Activated CD8-positive, alpha-beta memory T cell treated with anti-CD3 and anti-CD28 coated beads for 48 hours (primary cell): ENCODE measurements at regions not wholly inside any gene's neighbourhood (a gene's known extent, or its start where the extent isn't known, plus 50 kb on each side); places are given as distances from the start of the nearest gene placed in this dataset.

ENCODE experiments used
- DNase-seq, 3 experiments: peaks; one replicate each; pipeline ENCODE4 v3.0.0-alpha.2; 2020; ENCODE audit warnings: low read depth in 2 of 3, low spot score in 2 of 3

GRCh38 chr3:187971629-187972028 lies 182.3 kb upstream of the LPP start:
- no peak for DNase-seq

DNA sequence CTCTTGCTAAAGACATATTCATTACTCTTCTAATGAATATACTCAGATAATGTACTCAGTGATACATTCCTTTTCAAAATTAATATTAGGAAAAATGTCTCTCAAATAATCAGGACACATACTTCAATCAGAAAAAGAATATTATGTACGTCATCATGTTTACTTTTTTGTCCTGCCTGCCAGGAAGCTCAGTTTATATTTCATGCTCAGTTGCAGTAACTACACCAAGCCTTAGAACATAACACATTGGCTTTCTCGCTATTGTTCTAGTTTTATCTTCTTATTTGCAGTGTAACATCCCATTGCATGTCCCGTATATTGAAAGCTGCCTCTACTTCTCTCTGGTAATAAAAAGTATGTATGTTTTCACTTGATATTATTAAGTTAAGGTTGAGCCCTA lies 181.5 kb upstream of the LPP start:
- no peak for DNase-seq

GRCh38 chr3:187973977-187974870 lies 179.7 kb upstream of the LPP start:
- no peak for DNase-seq

GRCh38 chr3:187974871-187975271 lies 179.1 kb upstream of the LPP start:
- DNase-seq = no peak

DNA sequence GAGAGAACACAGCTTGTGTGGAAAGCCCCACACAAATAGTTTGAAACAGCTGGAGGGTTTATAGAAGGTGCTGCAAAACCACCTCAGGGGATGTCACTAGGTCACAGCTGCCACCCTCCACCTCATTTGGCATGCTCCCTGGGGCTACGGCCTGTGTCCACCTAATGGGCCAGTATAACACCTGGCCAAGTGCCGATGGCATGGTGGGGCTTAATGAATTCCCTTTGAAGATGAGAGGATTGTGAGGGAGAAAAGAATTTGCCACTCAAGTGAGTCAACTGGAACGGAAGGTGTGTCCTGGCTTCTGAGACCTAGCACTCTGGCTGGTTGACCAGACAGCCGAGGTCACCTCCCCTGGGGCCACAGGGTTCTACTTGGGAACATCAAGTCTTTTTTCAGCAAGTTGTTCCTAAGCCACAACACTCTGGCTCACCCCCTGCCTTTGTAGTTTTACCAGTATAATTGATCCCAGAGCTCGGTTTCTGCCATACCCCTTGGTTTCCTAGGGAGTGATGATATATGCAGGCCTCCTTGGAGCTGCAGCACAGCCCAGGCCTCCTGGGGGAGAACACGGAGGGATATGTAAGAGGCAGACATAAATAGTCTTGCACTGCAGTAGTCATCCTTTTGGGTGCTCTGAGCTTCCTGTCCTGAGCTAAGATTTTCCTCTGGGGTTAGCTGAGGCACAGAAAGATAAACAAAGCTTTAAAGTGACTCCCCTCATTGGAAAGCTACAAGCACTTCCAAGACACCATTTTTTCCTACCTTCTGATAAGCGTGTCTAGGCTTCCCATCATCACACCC lies 178.2 kb upstream of the LPP start:
- DNase-seq = no peak

DNA sequence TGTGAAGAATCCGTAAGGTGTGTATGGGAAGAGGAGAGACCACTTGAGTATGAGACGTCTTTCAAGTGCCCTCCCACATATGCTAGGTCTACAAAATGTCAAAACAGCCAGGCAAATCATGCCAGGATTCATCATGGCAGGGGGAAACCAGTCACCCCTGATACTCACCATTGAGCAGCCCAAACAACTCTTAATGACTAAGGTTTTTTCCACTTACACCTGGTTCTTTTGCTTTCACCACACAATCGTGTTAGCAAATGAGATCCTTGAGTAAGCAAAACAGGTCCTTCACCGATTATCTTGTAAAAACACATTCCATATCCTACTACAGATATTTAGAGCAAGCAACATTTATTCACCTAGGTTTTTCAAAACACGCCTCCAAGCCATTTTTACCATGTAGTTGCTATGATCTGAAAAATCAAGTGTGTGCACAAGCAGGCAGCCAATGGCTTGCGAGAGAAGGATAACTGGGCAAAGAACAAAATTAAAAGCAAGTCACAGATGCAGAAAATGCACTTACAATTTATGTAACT lies 177.5 kb upstream of the LPP start:
- no peak for DNase-seq

DNA sequence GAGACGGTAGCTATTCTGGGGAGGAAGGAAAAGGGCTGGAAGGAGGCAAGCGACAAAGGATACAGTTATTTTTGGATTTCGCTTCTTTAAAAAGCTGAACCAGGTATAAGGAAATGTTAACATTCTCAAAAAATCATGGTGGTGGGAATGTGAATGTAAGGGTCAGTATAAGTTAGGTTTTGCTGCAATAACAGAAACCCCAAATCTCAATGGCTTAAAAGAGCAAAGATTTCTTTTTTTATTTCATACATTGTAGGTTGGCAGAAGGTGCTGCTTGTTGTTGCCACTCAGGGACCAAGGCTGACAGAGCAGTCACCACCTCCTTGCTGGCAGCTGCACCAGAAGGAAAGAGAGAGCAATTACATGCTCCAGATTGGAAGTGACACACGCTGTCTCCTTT lies 176.3 kb upstream of the LPP start:
- DNase-seq = no peak

DNA sequence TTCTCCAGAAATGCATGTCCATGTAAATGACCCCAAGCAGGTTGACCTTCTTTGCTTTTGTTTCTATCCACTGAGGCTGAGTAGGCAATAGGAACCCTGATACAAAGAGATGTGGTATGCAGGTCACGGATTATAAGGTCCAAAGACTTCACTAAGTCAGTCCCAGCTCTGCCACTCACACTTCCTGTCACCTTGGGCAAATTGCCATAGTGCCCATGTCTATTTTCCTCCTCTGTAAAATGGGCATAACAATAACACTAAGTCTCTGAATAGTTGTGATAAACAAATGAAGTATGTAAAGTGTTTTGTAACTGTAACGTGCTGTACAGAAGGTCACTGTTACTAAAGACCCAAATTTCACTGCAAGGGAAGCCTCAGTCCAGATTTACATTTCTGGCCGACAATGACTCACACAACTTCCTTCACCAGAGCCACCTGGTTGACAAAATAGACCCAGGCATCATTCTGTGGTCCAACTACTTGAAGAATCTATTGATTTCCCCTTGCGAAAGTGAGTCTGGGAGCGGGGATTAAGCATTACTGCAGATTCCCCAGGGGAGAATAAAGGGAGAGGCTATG lies 175.4 kb upstream of the LPP start:
- DNase-seq = no peak

DNA sequence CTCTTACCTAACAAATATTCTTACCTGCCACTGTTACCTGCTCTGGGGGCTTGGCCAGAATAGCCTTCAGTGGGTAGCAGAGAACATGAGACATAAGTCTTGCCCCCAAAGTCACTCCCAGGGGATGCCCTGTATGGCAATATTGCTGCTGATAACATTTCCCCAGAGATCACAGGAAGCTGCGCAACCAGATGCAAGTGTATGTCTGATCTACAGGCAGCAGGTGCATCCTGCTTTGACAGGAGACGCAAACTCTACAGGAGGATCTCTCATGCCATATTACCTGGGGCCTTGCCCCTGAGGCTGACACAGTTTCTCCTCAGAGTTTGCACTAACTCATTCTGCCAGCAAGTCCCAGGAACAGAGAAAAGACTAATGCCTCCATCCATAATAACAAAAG lies 174.4 kb upstream of the LPP start:
- DNase-seq = no peak

- no peak for DNase-seq
Observed at GRCh38 chr3:187980861-187981260, 173.1 kb upstream of the LPP start.

DNA sequence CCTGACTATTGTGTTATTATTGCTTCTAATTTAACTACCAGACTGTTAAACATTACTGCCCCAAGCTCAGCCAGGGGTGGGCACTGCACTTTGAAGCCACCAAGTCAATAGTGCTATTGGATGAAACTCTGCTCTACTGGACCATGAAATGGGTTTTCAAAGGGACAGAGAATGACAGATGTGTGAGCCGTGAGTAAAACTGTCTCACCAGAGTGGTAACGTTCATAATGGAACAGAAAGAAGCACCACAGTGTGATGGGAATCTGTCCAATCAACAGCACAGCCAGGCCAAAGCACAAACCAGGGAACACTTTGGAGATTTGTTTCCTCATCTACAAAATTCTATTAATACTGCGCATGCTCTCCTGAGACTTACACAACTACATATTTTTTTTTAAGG lies 171.8 kb upstream of the LPP start:
- no peak for DNase-seq

GRCh38 chr3:187983484-187984124 lies 170.4 kb upstream of the LPP start:
- DNase-seq = no peak

- no peak for DNase-seq
Observed at GRCh38 chr3:187985647-187986046, 168.3 kb upstream of the LPP start.

DNA sequence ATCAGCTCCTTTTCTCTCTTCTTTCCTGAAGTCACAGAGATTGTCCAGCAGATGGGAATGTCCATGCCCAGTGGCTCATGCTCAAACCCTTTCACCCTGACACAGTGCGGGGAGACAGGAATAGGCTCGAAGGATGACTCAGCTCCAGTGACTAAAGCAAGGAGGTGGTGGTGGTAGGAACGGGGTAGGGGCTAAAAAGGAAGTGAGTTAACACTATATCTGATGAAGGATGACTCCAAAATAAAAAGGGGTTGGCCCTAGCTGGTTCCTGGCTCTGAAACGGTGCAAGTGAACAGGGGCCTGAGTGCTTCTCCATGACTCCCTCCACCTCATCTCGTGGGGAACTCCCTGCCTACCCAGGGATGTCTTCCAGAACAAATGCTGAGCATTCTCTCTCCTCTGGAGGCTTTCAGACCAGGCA lies 167.4 kb upstream of the LPP start:
- no peak for DNase-seq

GRCh38 chr3:187987187-187987586 lies 166.8 kb upstream of the LPP start:
- DNase-seq = no peak

- DNase-seq = no peak
Observed at GRCh38 chr3:187987924-187988323, 166.0 kb upstream of the LPP start.

- no peak for DNase-seq
Observed at GRCh38 chr3:187989575-187990153, 164.3 kb upstream of the LPP start.

GRCh38 chr3:187992609-187993008 lies 161.3 kb upstream of the LPP start:
- no peak for DNase-seq

- DNase-seq = no peak
Observed at GRCh38 chr3:187994221-187995042, 159.5 kb upstream of the LPP start.

DNA sequence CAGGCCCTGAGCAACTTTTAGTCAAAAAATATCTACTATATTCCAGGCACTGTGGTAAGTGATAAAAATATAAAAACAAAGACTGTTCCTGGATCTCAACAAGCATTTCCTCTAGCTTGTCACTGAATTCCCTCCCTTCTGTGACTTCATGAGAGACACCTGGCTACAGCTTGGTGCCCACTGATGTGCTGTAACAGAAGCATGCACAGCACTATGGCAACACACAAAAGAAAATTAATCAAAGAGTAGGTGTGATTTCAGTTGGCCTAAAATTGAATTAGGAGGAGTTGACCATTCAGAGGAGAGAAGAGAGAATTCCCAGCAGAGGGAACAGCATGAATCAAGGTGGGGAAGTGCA lies 158.9 kb upstream of the LPP start:
- no peak for DNase-seq
